ENCODE measurements at regions not wholly inside any gene's neighbourhood (a gene's known extent, or its start where the extent isn't known, plus 50 kb on each side); places are given as distances from the start of the nearest gene placed in this dataset.

- no peak overlapping the region for H3K4me3 ChIP-seq (ENCODE audit: low read depth, low read length)
- TF ChIP-seq CTCF (IDR thresholded peaks at IDR 0.05; ENCODE audit: insufficient read depth, low read depth, low read length, missing control alignments), result no peak
- DNase-seq (ENCODE audit: low read depth), result no peak
Observed at GRCh38 chr12:124175704-124176103, 119.2 kb upstream of the RFLNA start.

- DNase-seq (ENCODE audit: low read depth), result no peak
- TF ChIP-seq CTCF (IDR thresholded peaks at IDR 0.05; ENCODE audit: insufficient read depth, low read depth, low read length, missing control alignments), result no peak
- no peak overlapping the region for H3K4me3 ChIP-seq (ENCODE audit: low read depth, low read length)
Observed at GRCh38 chr12:124177276-124177950, 117.5 kb upstream of the RFLNA start.

- no peak overlapping the region for H3K4me3 ChIP-seq (ENCODE audit: low read depth, low read length)
- no peak for TF ChIP-seq CTCF (IDR thresholded peaks at IDR 0.05; ENCODE audit: insufficient read depth, low read depth, low read length, missing control alignments)
- DNase-seq (ENCODE audit: low read depth), result no peak
Observed at GRCh38 chr12:124177951-124178316, 117.0 kb upstream of the RFLNA start.

- no peak overlapping the region for H3K4me3 ChIP-seq (ENCODE audit: low read depth, low read length)
- no peak for TF ChIP-seq CTCF (IDR thresholded peaks at IDR 0.05; ENCODE audit: insufficient read depth, low read depth, low read length, missing control alignments)
- DNase-seq (ENCODE audit: low read depth), result no peak
Observed at GRCh38 chr12:124179936-124180607, 114.8 kb upstream of the RFLNA start.

GRCh38 chr12:124183172-124183571 lies 111.7 kb upstream of the RFLNA start:
- DNase-seq (ENCODE audit: low read depth), result no peak
- H3K4me3 ChIP-seq (ENCODE audit: low read depth, low read length), result no peak overlapping the region
- TF ChIP-seq CTCF (IDR thresholded peaks at IDR 0.05; ENCODE audit: insufficient read depth, low read depth, low read length, missing control alignments), result no peak

- DNase-seq (ENCODE audit: low read depth), result peak; percentile 4
- TF ChIP-seq CTCF (IDR thresholded peaks at IDR 0.05; ENCODE audit: insufficient read depth, low read depth, low read length, missing control alignments), result no peak
- H3K4me3 ChIP-seq (ENCODE audit: low read depth, low read length), result no peak overlapping the region
Observed at GRCh38 chr12:124184456-124184855, 110.4 kb upstream of the RFLNA start.

Measured in GM12865 (cell line).